Stimulated activated naive CD8-positive, alpha-beta T cell treated with anti-CD3 and anti-CD28 coated beads, Interleukin-15, amount 100 ng/mL, for 72 hours (primary cell): ENCODE measurements at regions not wholly inside any gene's neighbourhood (a gene's known extent, or its start where the extent isn't known, plus 50 kb on each side); places are given as distances from the start of the nearest gene placed in this dataset.
"Not testable (repeated sequence)": the region's sequence is repeated elsewhere in the genome, so short reads cannot be mapped to it uniquely, and the experiment has no call there.

ENCODE experiments used
- ATAC-seq: fragments of 150-1000 bp; cut with Tn5 transposase; 2 replicates; pipeline ENCODE4 v1.10.0; 2021; ENCODE audit warnings: mild to moderate bottlenecking, moderate library complexity
- DNase-seq, 2 donors: peaks; one replicate each; pipeline ENCODE4 v3.0.0; 2021 to 2022
- H3K27ac Mint-ChIP-seq, 2 donors: one replicate each; pipeline ENCODE4 v1.8.0; 2022; ENCODE audit warnings: mild to moderate bottlenecking in 2 of 2, mixed read lengths in 2 of 2, moderate library complexity in 2 of 2
- H3K27me3 Mint-ChIP-seq: one replicate; pipeline ENCODE4 v1.8.0; 2022; ENCODE audit warnings: mixed read lengths
- H3K4me1 Mint-ChIP-seq: one replicate; pipeline ENCODE4 v1.8.0; 2022; ENCODE audit warnings: mild to moderate bottlenecking, mixed read lengths
- H3K4me3 Mint-ChIP-seq, 2 donors: one replicate each; pipeline ENCODE4 v1.8.0; 2022; ENCODE audit warnings: mild to moderate bottlenecking in 2 of 2, mixed read lengths in 2 of 2, moderate library complexity in 1 of 2
- H3K9me3 Mint-ChIP-seq, 2 donors: one replicate each; pipeline ENCODE4 v1.8.0; 2022; ENCODE audit warnings: mixed read lengths in 2 of 2

DNA sequence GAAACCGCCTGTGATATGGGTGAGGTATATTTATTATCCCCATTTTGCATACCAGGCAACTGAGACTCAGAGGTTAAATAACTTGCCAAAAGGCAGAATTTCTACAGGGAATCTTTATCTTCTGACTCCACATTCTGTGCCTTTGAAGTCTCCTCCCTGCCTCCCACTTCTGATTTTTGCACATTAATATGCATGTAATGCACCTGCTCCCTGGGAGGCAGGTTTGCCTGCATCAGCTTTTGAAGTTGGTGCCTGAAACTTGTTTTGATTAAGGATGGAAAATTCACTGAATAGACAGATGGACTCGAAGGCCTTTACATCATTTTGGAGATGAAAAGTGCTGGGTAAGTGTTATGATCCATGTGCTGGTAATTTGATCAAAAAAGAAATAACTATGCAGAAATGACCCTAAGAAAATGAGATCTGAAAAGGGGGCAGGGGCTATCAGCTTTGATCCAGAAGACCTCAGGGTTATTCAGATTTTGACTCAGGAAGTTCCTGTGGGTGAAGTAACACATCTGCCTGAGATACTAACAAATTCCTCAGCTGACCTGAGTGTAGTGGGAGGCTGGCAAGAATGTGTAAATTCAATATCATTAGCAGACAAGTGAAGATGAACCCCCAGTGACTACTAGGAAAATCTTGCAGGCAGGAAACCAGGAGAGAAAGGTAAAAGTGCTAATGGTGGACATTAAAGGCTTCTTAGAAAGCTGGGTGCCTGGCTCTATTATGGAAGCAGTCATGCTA is 167.5 kb upstream of the BOD1L1 start:
- ATAC-seq = no peak
- no peak overlapping the region for H3K4me3 Mint-ChIP-seq
- no peaks in the 10 kb centered on the region for H3K4me1 Mint-ChIP-seq
- H3K27ac Mint-ChIP-seq = no peak overlapping the region
- H3K27me3 Mint-ChIP-seq = peaks cover 14% of the 10 kb centered on the region
- H3K9me3 Mint-ChIP-seq = peaks cover 0 to 8% of the 10 kb centered on the region in 2 donors
- DNase-seq = no peak

DNA sequence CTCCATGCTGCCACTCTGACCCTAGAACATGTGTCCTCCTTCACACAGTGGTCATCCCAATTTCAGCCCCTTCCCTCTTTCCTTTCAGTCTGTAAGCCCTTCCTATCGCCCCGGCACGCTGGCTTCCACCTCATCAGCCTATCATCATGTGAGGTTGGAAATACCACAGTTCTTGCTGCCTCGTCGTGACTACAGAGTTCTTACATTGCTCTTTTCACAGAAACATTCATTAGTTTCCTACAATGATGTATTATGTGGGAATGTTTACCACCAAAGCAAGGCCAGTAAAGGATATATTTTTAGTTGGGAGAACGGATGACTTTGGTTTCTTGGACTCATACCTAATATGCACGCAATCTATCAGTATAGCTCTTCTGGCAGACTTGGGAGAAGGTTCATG is 169.5 kb upstream of the BOD1L1 start:
- peaks cover 14% of the 10 kb centered on the region for H3K27me3 Mint-ChIP-seq
- no peak overlapping the region for H3K4me3 Mint-ChIP-seq
- DNase-seq (no peak), ATAC-seq (no peak)
- H3K27ac Mint-ChIP-seq = no peak overlapping the region
- H3K4me1 Mint-ChIP-seq = no peaks in the 10 kb centered on the region
- H3K9me3 Mint-ChIP-seq = peaks cover 0 to 8% of the 10 kb centered on the region in 2 donors

DNA sequence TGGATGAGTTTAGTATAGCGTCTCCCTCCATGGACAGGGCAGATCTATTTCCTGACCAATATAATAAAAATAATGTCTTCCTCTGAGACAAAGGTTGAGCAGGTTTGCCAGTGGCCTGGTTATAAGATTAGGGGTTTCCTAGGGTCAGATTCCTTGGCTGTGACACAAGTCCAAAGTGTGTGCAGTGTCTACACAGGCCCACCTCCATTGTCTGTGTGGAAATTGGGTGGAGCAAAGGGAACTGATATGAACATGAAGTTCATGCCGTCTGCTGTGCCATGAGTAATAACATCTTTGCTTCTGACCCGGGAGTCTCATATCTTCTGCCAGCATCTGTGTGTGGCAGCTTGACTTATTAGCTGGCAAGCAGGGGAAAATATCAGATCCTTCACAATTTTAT is 187.7 kb upstream of the BOD1L1 start:
- ATAC-seq (no peak), DNase-seq (no peak)
- peaks cover 0 to 4% of the 10 kb centered on the region in 2 donors for H3K9me3 Mint-ChIP-seq
- no peak overlapping the region for H3K27ac Mint-ChIP-seq
- H3K27me3 Mint-ChIP-seq = no peaks in the 10 kb centered on the region
- H3K4me3 Mint-ChIP-seq = no peak overlapping the region
- H3K4me1 Mint-ChIP-seq = no peaks in the 10 kb centered on the region

DNA sequence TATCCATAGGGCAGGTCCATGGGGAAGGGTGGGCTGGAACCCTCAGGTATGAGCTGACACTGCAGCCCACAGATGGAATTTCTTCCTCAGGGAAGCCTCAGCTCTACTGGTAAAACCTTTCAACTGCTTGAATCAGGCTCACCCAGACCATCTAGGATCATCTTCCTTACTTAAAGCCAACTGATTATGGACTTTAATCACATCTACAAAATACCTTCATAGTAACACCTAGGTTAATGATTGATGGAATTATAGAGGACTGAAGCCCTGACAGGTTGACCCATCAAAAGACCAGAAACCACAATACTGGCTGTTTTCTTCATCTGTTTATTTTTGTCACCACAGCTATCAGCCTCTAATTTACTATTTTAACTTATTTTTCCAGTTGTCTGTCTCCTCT is 188.9 kb upstream of the BOD1L1 start:
- Mint-ChIP-seq H3K27ac (no peak overlapping the region), H3K9me3 (peaks cover 0 to 4% of the 10 kb centered on the region in 2 donors), H3K27me3 (no peaks in the 10 kb centered on the region), H3K4me3 (no peak overlapping the region), H3K4me1 (no peaks in the 10 kb centered on the region)
- DNase-seq = no peak
- no peak for ATAC-seq

DNA sequence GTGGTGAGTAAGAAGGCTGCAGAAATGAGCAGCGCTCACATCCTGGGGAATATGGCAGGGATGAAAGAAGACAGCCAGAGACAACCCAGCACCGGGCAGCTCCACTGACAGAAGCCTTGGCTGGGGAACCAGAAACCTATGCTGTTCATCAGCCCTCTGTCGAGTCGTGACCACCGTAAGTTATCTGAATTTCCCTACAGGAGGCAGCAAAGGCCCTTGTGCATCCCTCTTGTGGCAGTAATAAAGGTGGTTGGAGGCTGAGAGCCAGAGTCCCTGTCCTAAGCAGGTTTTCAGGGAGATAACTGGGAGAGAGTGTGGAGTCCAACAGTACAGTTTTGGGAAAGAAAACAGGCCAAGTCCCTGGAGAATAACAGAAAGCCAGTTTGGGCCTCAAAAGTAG is 194.0 kb upstream of the BOD1L1 start:
- Mint-ChIP-seq H3K4me3 (no peak overlapping the region), H3K9me3 (peaks cover 17 to 21% of the 10 kb centered on the region in 2 donors), H3K4me1 (no peaks in the 10 kb centered on the region), H3K27me3 (no peaks in the 10 kb centered on the region), H3K27ac (no peak overlapping the region)
- ATAC-seq (no peak), DNase-seq (no peak)

DNA sequence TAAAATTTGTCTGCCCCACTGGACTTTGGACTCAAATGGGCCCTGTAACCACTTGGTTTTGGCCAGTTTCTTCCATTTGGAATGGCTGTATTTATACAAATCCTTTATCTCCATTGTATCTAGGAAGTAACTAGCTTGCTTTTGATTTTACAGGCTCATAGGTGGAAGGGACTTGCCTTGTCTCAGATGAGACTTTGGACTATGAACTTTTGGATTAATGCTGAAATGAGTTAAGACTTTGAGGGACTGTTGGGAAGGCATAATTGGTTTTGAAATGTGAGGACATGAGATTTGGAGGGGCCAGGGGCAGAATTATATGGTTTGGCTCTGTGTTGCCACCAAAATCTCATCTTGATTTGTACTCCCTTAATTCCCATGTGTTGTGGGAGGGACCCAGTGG is 198.3 kb upstream of the BOD1L1 start:
- DNase-seq, ATAC-seq: not testable (repeated sequence)
- H3K9me3 Mint-ChIP-seq = peaks cover 17 to 21% of the 10 kb centered on the region in 2 donors

DNA sequence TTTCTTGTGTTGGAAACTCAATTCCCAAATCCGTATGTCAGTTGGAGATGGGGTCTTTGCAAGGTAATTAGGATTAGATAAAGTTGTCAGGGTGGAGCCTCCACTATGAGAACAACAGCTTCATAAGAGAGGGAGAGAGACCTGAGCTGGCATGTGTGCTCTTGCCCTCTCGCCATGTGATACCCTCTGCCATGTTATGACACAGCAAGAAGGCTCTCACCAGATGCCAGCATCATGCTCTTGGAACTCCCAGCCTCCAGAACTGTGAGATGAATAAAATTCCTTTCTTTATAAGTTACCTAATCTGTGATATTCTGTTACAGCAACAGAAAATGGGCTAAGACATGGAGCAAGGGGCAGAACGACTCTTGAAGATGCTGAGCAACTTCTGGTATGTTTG is 201.9 kb upstream of the BOD1L1 start:
- no peak overlapping the region for H3K27ac Mint-ChIP-seq
- H3K4me3 Mint-ChIP-seq = no peak overlapping the region
- peaks cover 34% of the 10 kb centered on the region for H3K27me3 Mint-ChIP-seq
- no peak for ATAC-seq
- peaks cover 3 to 5% of the 10 kb centered on the region in 2 donors for H3K9me3 Mint-ChIP-seq
- no peak for DNase-seq
- H3K4me1 Mint-ChIP-seq = no peaks in the 10 kb centered on the region

More for the DNA sequence above, 198.3 kb upstream of the BOD1L1 start:
- peaks cover 12% of the 10 kb centered on the region for H3K27me3 Mint-ChIP-seq
- H3K4me1 Mint-ChIP-seq, H3K4me3 Mint-ChIP-seq: not testable (repeated sequence)
- H3K27ac Mint-ChIP-seq = peak overlapping the region in 1 of 2 donors; percentile 19

DNA sequence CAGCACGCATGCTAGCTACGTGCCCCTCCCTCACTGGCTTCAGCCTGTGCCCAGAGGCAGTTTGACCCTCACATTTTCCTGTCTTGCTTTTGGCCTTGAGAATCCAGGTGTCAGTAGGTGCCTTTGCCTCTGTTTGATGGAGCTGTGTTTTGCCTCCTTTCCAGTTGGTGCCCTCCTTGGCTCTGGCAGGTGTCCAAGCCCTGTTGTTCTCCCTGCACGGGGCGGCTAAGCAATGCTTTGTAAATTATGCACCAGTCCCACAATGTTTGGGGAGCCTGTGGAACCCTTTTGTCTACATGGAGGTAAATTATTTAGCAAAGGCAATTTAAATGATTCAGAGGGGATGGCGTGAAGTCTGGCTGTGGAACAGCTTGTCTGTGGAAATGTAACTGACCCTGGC is 202.9 kb upstream of the BOD1L1 start:
- no peaks in the 10 kb centered on the region for H3K9me3 Mint-ChIP-seq
- DNase-seq = no peak
- no peak overlapping the region for H3K27ac Mint-ChIP-seq
- no peaks in the 10 kb centered on the region for H3K4me1 Mint-ChIP-seq
- ATAC-seq = no peak
- peaks cover 34% of the 10 kb centered on the region for H3K27me3 Mint-ChIP-seq
- H3K4me3 Mint-ChIP-seq = no peak overlapping the region

DNA sequence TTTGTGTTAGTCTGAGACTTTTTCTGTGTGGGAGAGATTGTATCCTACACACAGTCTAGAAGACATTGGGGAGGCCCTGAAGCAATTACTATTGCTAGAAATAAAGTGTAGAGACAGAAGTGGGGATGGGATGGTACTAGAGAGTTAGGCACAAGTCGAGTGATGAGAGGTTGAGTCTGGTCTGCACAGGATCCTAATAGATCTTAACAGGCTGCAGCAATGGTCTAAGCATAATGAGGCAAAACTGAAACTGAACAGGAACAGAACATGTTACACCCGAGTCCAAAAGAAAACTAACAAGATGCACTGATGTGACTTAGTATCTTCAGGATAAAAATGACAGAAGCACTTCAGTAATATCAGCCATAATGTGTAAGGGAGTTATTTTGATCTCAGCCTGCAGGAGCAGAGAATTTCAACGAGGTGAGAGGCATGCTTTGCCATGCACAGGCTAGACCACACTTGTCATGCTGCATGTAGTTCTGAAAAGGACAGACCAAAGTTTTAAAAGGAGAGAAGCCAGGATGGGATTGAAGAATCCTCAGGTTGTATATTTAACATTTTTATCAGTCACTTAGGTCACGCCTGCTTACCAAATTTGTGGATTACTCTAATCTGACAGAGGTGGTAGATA is 205.8 kb upstream of the BOD1L1 start:
- Mint-ChIP-seq H3K9me3 (no peaks in the 10 kb centered on the region), H3K4me1 (no peaks in the 10 kb centered on the region), H3K27me3 (peaks cover 34% of the 10 kb centered on the region), H3K27ac (no peak overlapping the region), H3K4me3 (no peak overlapping the region)
- ATAC-seq = no peak
- DNase-seq = no peak

DNA sequence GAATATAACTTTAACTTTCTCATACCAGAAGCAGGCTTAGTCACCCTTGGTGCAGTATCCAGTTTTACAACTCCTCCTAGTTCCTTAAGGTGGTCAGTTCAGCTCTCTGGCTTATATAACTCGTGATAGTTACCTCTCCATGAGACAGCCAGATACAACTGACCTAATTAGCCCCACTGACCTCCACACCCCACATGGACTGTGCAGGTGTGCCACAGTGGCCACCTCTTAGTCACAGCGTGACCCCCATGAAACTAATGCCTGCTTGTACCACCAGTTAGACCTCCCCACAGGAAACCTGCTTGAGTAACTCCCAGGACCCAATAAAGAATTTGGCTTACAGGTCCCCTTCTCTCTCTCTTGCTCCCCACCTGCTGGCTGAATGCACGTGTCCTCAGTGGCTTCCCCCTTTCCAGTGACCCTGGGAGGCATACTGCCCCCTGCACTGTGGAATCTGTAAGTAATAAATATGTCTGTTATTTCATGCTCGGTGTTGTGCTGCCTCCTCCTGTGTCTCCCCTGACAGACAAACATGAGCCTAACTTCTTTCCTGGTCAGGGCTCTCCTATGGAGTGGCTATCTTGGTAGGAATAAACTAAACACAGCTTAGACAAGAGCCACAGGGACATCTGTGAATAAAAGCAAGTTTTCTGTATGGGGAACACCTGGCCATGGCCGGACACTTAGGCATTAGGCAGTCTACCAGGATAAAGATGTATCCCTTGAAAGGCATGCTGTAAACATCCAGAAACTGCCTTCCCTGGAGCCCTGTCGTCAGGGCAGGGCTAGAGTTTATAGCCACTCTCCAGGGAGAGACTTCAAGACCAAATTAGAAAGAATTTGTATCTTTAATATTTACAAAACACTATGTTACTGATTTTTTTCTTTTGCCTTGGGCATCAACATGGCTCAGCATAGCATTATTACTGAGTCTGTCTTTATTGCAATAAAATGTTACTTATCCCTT is 209.7 kb upstream of the BOD1L1 start:
- H3K4me3 Mint-ChIP-seq = no peak overlapping the region
- ATAC-seq (no peak), DNase-seq (no peak)
- no peaks in the 10 kb centered on the region for H3K4me1 Mint-ChIP-seq
- no peaks in the 10 kb centered on the region for H3K9me3 Mint-ChIP-seq
- H3K27me3 Mint-ChIP-seq = peaks cover 11% of the 10 kb centered on the region
- H3K27ac Mint-ChIP-seq = peak overlapping the region in 1 of 2 donors; percentile 5

DNA sequence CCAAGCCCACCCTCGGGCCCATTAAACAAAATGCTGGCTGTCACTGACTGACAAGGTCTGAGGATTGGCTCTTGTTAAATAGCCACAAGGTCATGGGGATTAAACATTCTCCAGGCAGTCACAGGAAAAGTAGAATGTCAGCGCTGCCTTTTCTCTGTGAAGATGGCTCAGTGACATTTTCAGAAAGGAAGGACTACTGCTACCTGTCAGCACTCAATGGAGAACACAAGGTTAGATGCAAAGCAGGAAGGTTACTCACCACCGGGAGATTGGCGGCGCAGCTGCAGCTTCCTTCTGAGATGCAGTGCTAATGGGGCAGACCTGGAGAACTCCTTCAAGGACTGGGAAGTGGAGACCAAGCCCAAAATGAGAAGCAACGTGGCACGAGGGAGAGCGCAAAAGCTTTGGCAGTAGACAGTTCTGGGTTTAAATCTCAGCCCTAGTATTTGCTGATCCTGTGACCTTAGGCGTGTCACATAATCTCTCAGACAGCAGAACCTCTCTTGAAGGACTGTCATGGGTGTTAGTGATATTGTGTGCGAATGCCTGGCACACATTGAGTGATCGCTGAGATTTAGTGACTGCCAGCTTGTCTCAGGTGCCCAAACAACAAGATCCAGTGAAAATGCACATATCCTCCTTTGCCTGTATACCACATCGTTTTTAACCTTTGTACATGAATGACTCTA is 213.1 kb upstream of the BOD1L1 start:
- ATAC-seq (no peak), DNase-seq (no peak)
- Mint-ChIP-seq H3K4me1 (no peaks in the 10 kb centered on the region), H3K27me3 (peaks cover 7% of the 10 kb centered on the region), H3K9me3 (no peaks in the 10 kb centered on the region), H3K27ac (no peak overlapping the region), H3K4me3 (no peak overlapping the region)

DNA sequence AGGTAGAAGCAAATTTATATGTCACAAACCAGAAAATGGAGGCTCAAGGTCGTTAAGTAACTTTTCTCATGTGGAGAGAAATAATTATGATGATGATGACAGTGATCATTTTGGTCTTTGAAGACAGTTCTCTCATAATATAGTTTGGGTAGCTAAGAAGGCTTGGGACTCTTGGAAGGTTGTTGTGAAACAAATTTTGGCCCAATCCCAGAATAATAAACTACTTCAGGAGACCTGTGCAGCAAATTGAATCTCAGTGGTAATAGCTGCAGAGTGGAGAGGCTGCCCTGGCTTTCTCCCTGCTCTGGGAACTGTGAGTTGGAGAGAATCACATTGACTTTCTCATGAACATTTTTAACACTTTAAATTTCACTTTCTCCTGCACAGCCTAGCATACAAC is 217.2 kb upstream of the BOD1L1 start:
- Mint-ChIP-seq H3K9me3 (peaks cover 9 to 12% of the 10 kb centered on the region in 2 donors), H3K4me3 (no peak overlapping the region), H3K27ac (no peak overlapping the region), H3K27me3 (peaks cover 12% of the 10 kb centered on the region), H3K4me1 (peaks cover 7% of the 10 kb centered on the region)
- ATAC-seq = no peak
- no peak for DNase-seq

DNA sequence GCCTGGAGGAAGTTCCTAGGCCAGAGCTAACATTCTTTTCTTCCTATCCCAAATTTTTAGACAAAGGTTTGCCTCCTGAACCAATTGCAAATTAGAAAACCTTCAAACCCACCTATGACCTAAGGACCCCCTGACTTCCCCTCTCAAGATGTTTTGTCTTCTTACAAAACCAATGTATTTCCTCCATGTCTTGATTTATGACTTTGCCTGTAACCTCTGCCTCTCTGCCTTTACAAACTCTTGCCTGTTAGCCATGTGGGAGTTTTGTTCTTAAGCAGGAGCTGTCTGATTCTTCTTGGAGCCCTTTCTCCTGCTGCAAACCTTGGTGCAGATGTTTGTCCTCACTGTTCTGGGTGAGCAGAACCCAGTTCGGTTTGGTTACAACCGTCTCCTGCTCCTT is 222.3 kb upstream of the BOD1L1 start:
- Mint-ChIP-seq H3K4me1 (peaks cover 7% of the 10 kb centered on the region), H3K4me3 (no peak overlapping the region), H3K27ac (no peak overlapping the region), H3K9me3 (peaks cover 9 to 12% of the 10 kb centered on the region in 2 donors), H3K27me3 (peaks cover 6% of the 10 kb centered on the region)
- no peak for ATAC-seq
- no peak for DNase-seq

DNA sequence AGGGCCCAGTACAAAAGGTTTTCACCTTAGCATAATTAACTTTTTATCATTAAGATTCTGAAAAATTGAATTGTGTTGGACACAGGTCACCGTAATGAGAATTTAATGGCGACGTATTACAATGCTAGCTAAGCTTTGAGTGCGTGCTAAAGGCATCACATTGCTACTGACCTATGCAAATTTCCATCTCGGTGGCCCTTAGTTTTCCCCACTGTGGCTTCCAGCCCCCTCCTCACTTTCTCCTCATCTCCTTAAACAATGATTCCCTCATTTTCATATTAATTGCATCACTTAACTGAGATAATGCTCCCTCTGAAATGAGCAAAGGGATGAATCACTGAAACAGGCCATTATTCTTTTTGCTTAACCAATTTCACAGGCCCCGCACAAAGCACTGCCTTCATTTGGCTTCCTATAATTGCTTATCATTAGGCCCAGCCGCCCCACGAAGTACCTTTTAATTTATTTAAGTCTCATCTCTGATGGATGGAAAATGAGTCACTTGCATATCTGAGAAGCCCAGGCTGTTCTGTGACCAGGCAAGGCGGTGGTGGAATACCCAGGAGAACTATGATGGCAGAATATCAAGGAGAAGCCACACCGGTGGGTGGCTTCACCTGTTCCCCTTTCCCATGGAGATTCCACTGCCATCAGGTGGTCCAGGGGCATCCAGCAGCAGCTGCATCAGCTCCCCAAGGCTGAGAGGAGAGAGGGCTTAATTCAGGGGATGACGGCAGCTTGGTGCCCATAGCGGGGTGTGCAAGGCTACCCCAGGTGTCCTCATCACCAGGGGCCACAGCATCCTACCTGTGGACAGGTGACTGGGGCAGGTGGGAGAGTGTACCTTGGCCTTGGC is 223.8 kb upstream of the BOD1L1 start:
- no peak overlapping the region for H3K27ac Mint-ChIP-seq
- peaks cover 9 to 12% of the 10 kb centered on the region in 2 donors for H3K9me3 Mint-ChIP-seq
- H3K4me1 Mint-ChIP-seq = peaks cover 7% of the 10 kb centered on the region
- no peak overlapping the region for H3K4me3 Mint-ChIP-seq
- ATAC-seq (no peak), DNase-seq (no peak)
- peaks cover 6% of the 10 kb centered on the region for H3K27me3 Mint-ChIP-seq
